PFSK-1 (cell line): ENCODE measurements at regions not wholly inside any gene's neighbourhood (a gene's known extent, or its start where the extent isn't known, plus 50 kb on each side); places are given as distances from the start of the nearest gene placed in this dataset.

Experiments used
- FOXP2 ChIP-seq: optimal IDR thresholded peaks from 2 replicates; pipeline ENCODE3; 2011; ENCODE audit warnings: borderline replicate concordance, control low read depth, inconsistent platforms; ENCODE audit not compliant: insufficient read depth; ENCODE audit errors: extremely low read length, extremely low read depth
- POLR2AphosphoS5 ChIP-seq: IDR thresholded peaks from 2 replicates; pipeline ENCODE4 v1.6.1; 2012; ENCODE audit warnings: low read depth, mild to moderate bottlenecking, control low read depth, low read length, moderate library complexity
- REST ChIP-seq, 2 experiments: IDR thresholded peaks; 2 replicates each; pipeline versions ENCODE4 v1.6.1 to v1.8.0; 2011 to 2012; ENCODE audit warnings: low read depth in 2 of 2, low read length in 2 of 2, control low read depth in 1 of 2, inconsistent platforms in 1 of 2, mild to moderate bottlenecking in 1 of 2, moderate library complexity in 1 of 2; ENCODE audit not compliant: insufficient read depth in 1 of 2
- SIN3A ChIP-seq: IDR thresholded peaks from 2 replicates; pipeline ENCODE4 v1.6.1; 2012; ENCODE audit warnings: mild to moderate bottlenecking, low read length, moderate library complexity, borderline replicate concordance; ENCODE audit not compliant: insufficient read depth
- TAF1 ChIP-seq: IDR thresholded peaks from 2 replicates; pipeline ENCODE4 v1.6.1; 2012; ENCODE audit warnings: low read length, control low read depth, borderline replicate concordance; ENCODE audit not compliant: insufficient read depth

- TF ChIP-seq TAF1 (no peak), FOXP2 (no peak), POLR2AphosphoS5 (no peak), SIN3A (no peak), REST (IDR thresholded peaks at IDR 0.05; ENCODE audit: insufficient read depth in 1 of 2, low read depth in 2 of 2, low read length in 2 of 2) (no peak)
Measured at GRCh38 chr4:23036921-23037495, 344.3 kb downstream of the GBA3 start.

GRCh38 chr4:23036503-23036902 lies 343.8 kb downstream of the GBA3 start:
- TF ChIP-seq TAF1: no peak

GRCh38 chr4:23035521-23036056 lies 342.9 kb downstream of the GBA3 start:
- TF ChIP-seq SIN3A: no peak
- no peak for TF ChIP-seq REST (IDR thresholded peaks at IDR 0.05; ENCODE audit: insufficient read depth in 1 of 2, low read depth in 2 of 2, low read length in 2 of 2)
- no peak for TF ChIP-seq POLR2AphosphoS5
- TF ChIP-seq TAF1: no peak
- TF ChIP-seq FOXP2: no peak

GRCh38 chr4:23034731-23035130 lies 342.0 kb downstream of the GBA3 start:
- TF ChIP-seq POLR2AphosphoS5 (no peak), FOXP2 (no peak), REST (IDR thresholded peaks at IDR 0.05; ENCODE audit: insufficient read depth in 1 of 2, low read depth in 2 of 2, low read length in 2 of 2) (no peak), TAF1 (no peak), SIN3A (no peak)

- no peak for TF ChIP-seq REST (IDR thresholded peaks at IDR 0.05; ENCODE audit: insufficient read depth in 1 of 2, low read depth in 2 of 2, low read length in 2 of 2)
- TF ChIP-seq FOXP2: no peak
- TF ChIP-seq POLR2AphosphoS5: no peak
- TF ChIP-seq SIN3A: no peak
- no peak for TF ChIP-seq TAF1
Measured at GRCh38 chr4:23033796-23034195, 341.1 kb downstream of the GBA3 start.
